ENCODE measurements at regions not wholly inside any gene's neighbourhood (a gene's known extent, or its start where the extent isn't known, plus 50 kb on each side); places are given as distances from the start of the nearest gene placed in this dataset.

DNA sequence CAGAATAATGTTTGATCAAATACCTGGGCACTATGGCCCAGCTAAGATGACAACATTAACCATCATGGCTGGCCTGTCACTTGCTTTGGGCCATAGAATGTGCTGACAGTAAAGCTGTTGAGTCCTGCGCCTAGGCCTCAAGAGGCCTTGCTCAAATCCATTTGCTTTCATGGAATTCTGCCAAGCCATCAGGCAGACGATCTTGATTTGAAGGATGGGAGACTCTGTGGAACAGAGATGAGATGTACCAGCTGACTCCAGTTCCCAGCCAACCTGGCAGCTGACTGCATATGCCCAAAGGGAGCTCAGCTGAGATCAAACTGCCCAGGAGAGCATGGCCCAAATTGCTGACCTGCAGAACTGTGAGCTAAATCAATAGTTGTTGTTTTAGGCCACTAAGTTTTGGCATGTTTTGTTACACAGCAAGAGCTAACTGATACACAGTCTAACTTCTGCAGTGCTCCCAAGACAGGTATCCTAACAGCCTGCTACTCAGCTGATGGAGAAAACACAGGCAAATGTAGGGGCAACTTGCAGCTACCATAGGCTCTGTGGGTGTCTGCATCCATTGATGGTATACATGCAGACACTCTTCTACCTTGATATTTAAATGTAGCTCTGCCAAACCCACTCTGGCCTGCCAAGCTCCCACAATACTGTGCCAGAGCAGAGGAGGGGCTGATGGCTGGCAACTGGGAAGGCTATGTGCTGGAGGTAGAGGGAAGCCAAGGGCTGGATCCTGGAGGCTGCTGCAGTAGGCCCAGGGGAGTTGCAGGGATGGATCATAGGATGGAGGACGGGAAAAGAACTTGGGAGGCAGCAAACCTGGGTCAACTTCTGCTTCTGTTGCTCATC, 55.2 kb upstream of the RNF24 start:
- no peak for DNase-seq (ENCODE audit: low read depth)

DNA sequence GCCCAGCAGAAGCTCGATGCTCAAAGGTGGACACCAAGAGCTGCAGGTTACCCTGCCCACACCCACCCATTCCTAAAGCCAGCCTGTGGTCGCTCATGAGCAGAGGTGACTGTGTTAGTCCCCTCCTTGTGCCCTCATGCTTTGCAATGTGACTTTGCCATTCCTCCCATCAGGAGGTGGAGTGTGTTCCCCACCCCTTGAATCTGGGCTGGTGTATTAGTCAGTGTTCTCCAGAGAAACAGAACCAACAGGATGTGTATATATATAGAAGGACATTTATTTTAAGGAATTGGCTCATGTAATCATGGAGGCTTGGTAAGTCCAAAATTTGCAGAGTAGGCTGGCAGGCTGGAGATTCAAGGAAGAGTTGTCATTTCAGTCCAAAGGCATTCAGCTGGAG, 54.4 kb upstream of the RNF24 start:
- no peak for DNase-seq (ENCODE audit: low read depth)

DNA sequence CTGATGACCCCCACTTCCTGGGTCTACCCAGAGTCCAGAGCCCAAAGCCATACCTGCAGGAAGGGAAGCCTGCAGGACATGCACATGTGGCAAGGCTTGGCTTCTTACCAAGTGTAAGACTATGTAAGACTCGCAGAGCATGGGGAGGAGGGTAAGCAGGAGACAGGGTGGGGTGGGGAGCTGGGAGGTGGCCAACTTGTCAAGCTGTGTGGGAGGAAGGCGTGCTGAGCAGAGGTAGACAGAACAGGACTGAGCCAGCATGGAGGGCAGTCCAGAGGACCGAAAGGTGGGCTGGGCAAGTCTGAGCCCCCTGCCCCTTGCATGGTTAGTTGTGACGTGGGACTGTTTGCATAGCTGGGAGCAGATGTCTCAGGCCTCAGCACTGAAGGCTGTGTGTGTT, 53.4 kb upstream of the RNF24 start:
- DNase-seq (ENCODE audit: low read depth), result no peak

DNA sequence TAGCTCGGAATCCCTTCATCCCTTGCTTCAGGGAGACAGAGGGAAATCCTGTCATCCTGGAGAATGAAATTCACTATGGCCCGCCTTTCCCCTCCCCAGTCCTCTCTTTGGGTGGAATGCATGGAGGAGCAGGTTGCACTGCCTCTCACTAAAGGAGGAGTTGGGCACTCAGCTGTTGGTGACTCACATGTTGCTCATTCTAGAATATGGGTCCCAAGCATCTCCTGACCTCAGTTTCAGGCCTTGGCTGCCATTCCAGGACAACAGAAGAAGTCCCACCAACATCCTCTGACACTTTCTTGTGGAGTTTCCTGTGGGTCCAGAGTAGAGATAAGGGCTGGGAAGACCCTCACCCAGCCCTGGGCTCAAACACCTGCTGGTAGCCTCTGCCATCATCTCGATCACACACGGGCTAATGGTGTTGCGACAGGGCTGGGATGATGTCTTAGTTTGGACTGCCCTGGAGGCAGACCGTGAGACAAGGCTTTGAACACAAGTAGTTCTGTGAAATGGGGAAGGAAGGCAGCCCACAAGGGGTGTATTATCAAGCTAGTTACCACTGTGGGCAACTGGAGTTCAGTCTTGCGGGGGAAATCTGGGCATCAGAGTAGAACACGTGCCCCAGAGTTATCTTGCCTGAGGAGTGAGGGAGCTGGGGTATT, 52.4 kb upstream of the RNF24 start:
- DNase-seq (ENCODE audit: low read depth), result peak; percentile 54

GRCh38 chr20:4066551-4066950, 51.2 kb upstream of the RNF24 start:
- DNase-seq (ENCODE audit: low read depth), result no peak

- no peak for DNase-seq (ENCODE audit: low read depth)
Observed at GRCh38 chr20:4065391-4065844, 50.1 kb upstream of the RNF24 start.
